GM20000 (cell line): ENCODE measurements at regions not wholly inside any gene's neighbourhood (a gene's known extent, or its start where the extent isn't known, plus 50 kb on each side); places are given as distances from the start of the nearest gene placed in this dataset.

Source experiments
- DNase-seq: peaks from one replicate; pipeline ENCODE4 v3.0.0; 2012; ENCODE audit warnings: low spot score
- CTCF ChIP-seq: IDR thresholded peaks from 2 replicates; pipeline ENCODE4 v1.5.1; 2012; ENCODE audit warnings: mild to moderate bottlenecking, control low read depth; ENCODE audit errors: extremely low read depth, missing control alignments

DNA sequence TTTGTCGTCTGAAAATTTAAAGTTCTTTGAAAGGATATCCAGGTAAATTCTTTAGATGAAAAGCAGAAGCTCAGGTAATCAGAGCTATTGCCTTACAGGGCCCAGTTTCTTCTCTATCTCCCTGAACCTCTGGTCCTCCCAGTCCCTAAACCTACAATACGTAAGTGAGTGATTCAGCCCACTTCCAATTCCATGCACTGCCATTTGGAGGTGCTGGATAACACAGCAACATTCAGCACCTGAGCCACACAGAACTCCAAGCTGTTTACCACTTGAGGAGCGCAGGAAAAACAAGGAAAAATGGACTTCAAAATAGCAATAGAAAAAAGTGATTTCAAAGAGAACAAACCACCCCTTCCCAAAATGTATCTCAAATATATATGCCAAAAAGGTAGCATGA is 105.0 kb upstream of the DNAJC10 start:
- no peak for TF ChIP-seq CTCF
- no peak for DNase-seq

DNA sequence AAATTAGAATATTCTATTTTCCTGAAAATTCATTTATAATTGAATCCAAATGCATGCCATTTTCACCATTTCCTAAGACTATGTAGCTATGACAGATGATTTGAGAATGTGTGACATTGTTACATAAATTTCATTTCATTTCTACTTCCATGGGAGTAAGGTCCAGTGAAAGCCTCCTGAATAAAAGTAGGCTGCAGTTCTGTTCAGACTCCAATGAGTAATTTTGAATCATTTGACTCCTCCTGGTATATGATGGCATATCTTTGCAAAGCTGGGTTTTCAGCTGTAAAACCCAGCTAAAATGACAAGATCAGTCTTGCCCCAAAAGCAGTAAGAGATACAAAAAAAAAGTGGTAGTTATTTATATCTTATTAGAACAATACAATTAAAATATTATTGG is 101.0 kb upstream of the DNAJC10 start:
- DNase-seq, result no peak
- no peak for TF ChIP-seq CTCF

DNA sequence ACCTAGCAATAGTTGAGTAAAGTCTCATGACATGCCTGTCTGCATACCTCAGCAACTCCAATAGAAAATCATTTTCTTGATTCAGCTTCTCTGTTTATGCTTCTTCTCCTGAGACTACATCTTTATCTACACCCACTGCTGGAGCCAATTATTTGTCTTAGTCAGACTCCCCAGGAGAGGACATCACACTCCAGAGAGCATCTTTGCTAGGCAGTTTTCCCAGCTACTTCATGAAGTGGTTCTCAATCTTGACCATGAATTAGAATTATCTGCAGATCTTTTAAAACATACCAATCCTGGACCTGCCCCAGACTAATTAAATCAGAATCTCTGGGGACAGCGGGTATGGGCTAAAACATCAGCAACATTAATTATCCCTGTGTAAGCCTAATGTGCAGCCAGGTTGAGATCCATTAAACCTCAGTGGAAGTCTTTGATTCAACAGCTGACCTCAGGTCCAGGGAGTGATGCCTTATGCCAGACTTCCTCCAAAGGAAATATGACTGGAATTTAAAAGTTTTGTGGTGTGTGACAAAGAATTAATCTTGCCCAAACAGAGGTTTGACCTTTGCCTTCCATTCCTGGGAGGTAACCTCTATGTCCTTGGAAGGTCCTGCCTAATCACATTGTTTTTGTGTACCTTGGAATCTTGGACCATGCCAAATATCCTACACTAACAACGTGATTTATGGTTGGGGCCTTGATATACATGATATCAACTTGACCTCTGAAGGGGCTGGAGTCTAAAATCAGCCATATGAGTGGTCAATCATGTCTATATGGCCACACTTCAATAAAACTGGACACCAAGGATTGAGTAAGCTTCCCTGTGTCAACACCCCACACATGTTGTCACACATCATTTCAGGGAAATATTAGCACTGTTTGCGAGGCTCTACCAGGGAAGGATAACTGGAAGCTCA is 99.3 kb upstream of the DNAJC10 start:
- DNase-seq, result no peak
- no peak for TF ChIP-seq CTCF

- no peak for TF ChIP-seq CTCF
- no peak for DNase-seq
These were observed 97.4 kb upstream of the DNAJC10 start for GRCh38 chr2:182618672-182619079.

- no peak for DNase-seq
- TF ChIP-seq CTCF, result no peak
These were observed 96.8 kb upstream of the DNAJC10 start for GRCh38 chr2:182619276-182619675.

- no peak for TF ChIP-seq CTCF
These were observed 94.9 kb upstream of the DNAJC10 start for GRCh38 chr2:182621191-182621590.

GRCh38 chr2:182621810-182622209 is 94.2 kb upstream of the DNAJC10 start:
- DNase-seq, result no peak
- no peak for TF ChIP-seq CTCF

More at GRCh38 chr2:182621191-182621590, 94.9 kb upstream of the DNAJC10 start:
- no peak for DNase-seq
